GM19035 (cell line): ENCODE measurements at regions not wholly inside any gene's neighbourhood (a gene's known extent, or its start where the extent isn't known, plus 50 kb on each side); places are given as distances from the start of the nearest gene placed in this dataset.

Experiments used
- ATAC-seq: cut with Tn5 transposase; IDR thresholded peaks from one replicate; pipeline ENCODE4 v1.9.1; 2021; ENCODE audit not compliant: unreplicated experiment

GRCh38 chr14:54343272-54344121 is 53.3 kb upstream of the CDKN3 start:
- no peak for ATAC-seq

- ATAC-seq = no peak
These were observed 52.4 kb upstream of the CDKN3 start for GRCh38 chr14:54344445-54344844.

- no peak for ATAC-seq
These were observed 50.5 kb upstream of the CDKN3 start for GRCh38 chr14:54346257-54346656.
